ENCODE measurements at regions not wholly inside any gene's neighbourhood (a gene's known extent, or its start where the extent isn't known, plus 50 kb on each side); places are given as distances from the start of the nearest gene placed in this dataset.

- Histone ChIP-seq H3K4me1 (ENCODE audit: insufficient read depth) (peaks cover 28% of the 10 kb centered on the region), H3K4me2 (ENCODE audit: unreplicated experiment) (peak overlapping the region; percentile 56), H3K79me2 (ENCODE audit: insufficient read depth) (no peaks in the 10 kb centered on the region), H3K4me3 (no peak overlapping the region), H2AFZ (peak overlapping the region; percentile 45), H3K9me3 (ENCODE audit: low read depth) (no peaks in the 10 kb centered on the region), H3K9me2 (ENCODE audit: insufficient read depth) (no peaks in the 10 kb centered on the region), H3K27me3 (replicated peaks; ENCODE audit: insufficient read depth) (no peaks in the 10 kb centered on the region), H4K20me1 (ENCODE audit: insufficient read depth) (no peaks in the 10 kb centered on the region), H3K9ac (peak overlapping the region; percentile 77), H3K27ac (peak overlapping the region; percentile 99), H3K36me3 (ENCODE audit: low read depth) (no peaks in the 10 kb centered on the region), H3F3A (ENCODE audit: insufficient read depth) (peaks cover 27% of the 10 kb centered on the region)
- peak; percentile 35 for DNase-seq
- WGBS, 2 experiments (ENCODE audit: low coverage in 1 of 2, low lambda C conversion rate in 2 of 2, missing lambda C conversion rate in 2 of 2) = 17 to 31% methylated on average over 2 of the region's 2 CpGs
- TF ChIP-seq EZH2 (IDR thresholded peaks at IDR 0.05; ENCODE audit: insufficient read depth, poor library complexity, severe bottlenecking) (no peak), EZH2phosphoT487 (IDR thresholded peaks at IDR 0.05; ENCODE audit: insufficient read depth, low read depth) (no peak)
- in situ Hi-C loops (cut with MboI) = no loop called here
Measured at GRCh38 chr3:16114429-16114828, 60.1 kb upstream of the GALNT15 start.

GRCh38 chr3:16114930-16115329 is 59.5 kb upstream of the GALNT15 start:
- Histone ChIP-seq H3F3A (ENCODE audit: insufficient read depth) (peaks cover 27% of the 10 kb centered on the region), H3K4me2 (ENCODE audit: unreplicated experiment) (peak overlapping the region; percentile 56), H3K4me1 (ENCODE audit: insufficient read depth) (peaks cover 28% of the 10 kb centered on the region), H4K20me1 (ENCODE audit: insufficient read depth) (no peaks in the 10 kb centered on the region), H3K9me3 (ENCODE audit: low read depth) (no peaks in the 10 kb centered on the region), H3K27me3 (replicated peaks; ENCODE audit: insufficient read depth) (no peaks in the 10 kb centered on the region), H3K9me2 (ENCODE audit: insufficient read depth) (no peaks in the 10 kb centered on the region), H3K4me3 (no peak overlapping the region), H3K27ac (peak overlapping the region; percentile 99), H3K9ac (peak overlapping the region; percentile 77), H2AFZ (peak overlapping the region; percentile 45), H3K79me2 (ENCODE audit: insufficient read depth) (no peaks in the 10 kb centered on the region), H3K36me3 (ENCODE audit: low read depth) (no peaks in the 10 kb centered on the region)
- no peak for DNase-seq
- 62 to 64% methylated on average over 3 of the region's 3 CpGs for WGBS, 2 experiments (ENCODE audit: low coverage in 1 of 2, low lambda C conversion rate in 2 of 2, missing lambda C conversion rate in 2 of 2)
- TF ChIP-seq EZH2phosphoT487 (IDR thresholded peaks at IDR 0.05; ENCODE audit: insufficient read depth, low read depth) (no peak), EZH2 (IDR thresholded peaks at IDR 0.05; ENCODE audit: insufficient read depth, poor library complexity, severe bottlenecking) (no peak)
- in situ Hi-C loops (cut with MboI) = no loop called here

GRCh38 chr3:16118396-16118795 is 56.1 kb upstream of the GALNT15 start:
- 94% methylated on average over 9 of the region's 9 CpGs for WGBS, 2 experiments (ENCODE audit: low coverage in 1 of 2, low lambda C conversion rate in 2 of 2, missing lambda C conversion rate in 2 of 2)
- Histone ChIP-seq H4K20me1 (ENCODE audit: insufficient read depth) (no peaks in the 10 kb centered on the region), H3K27ac (no peak overlapping the region), H3F3A (ENCODE audit: insufficient read depth) (peaks cover 20% of the 10 kb centered on the region), H3K9ac (no peak overlapping the region), H3K4me3 (no peak overlapping the region), H3K4me2 (ENCODE audit: unreplicated experiment) (no peak overlapping the region), H3K4me1 (ENCODE audit: insufficient read depth) (peaks cover 23% of the 10 kb centered on the region), H3K79me2 (ENCODE audit: insufficient read depth) (no peaks in the 10 kb centered on the region), H3K9me3 (ENCODE audit: low read depth) (no peaks in the 10 kb centered on the region), H3K9me2 (ENCODE audit: insufficient read depth) (no peaks in the 10 kb centered on the region), H3K27me3 (replicated peaks; ENCODE audit: insufficient read depth) (no peaks in the 10 kb centered on the region), H2AFZ (no peak overlapping the region), H3K36me3 (ENCODE audit: low read depth) (no peaks in the 10 kb centered on the region)
- in situ Hi-C loops (cut with MboI) = no loop called here
- TF ChIP-seq EZH2 (IDR thresholded peaks at IDR 0.05; ENCODE audit: insufficient read depth, poor library complexity, severe bottlenecking) (no peak), EZH2phosphoT487 (IDR thresholded peaks at IDR 0.05; ENCODE audit: insufficient read depth, low read depth) (no peak)
- no peak for DNase-seq

- TF ChIP-seq EZH2phosphoT487 (IDR thresholded peaks at IDR 0.05; ENCODE audit: insufficient read depth, low read depth) (no peak), EZH2 (IDR thresholded peaks at IDR 0.05; ENCODE audit: insufficient read depth, poor library complexity, severe bottlenecking) (no peak)
- peaks cover 17% of the 10 kb centered on the region for H3F3A ChIP-seq (ENCODE audit: insufficient read depth)
- no peak overlapping the region for H2AFZ ChIP-seq
- no peaks in the 10 kb centered on the region for H3K36me3 ChIP-seq (ENCODE audit: low read depth)
- no peaks in the 10 kb centered on the region for H3K9me2 ChIP-seq (ENCODE audit: insufficient read depth)
- H3K79me2 ChIP-seq (ENCODE audit: insufficient read depth) = no peaks in the 10 kb centered on the region
- H4K20me1 ChIP-seq (ENCODE audit: insufficient read depth) = no peaks in the 10 kb centered on the region
- no peaks in the 10 kb centered on the region for H3K9me3 ChIP-seq (ENCODE audit: low read depth)
- H3K27ac ChIP-seq = no peak overlapping the region
- H3K4me3 ChIP-seq = no peak overlapping the region
- no peak overlapping the region for H3K9ac ChIP-seq
- no peaks in the 10 kb centered on the region for H3K27me3 ChIP-seq (replicated peaks; ENCODE audit: insufficient read depth)
- in situ Hi-C loops (cut with MboI) = no loop called here
- H3K4me1 ChIP-seq (ENCODE audit: insufficient read depth) = peaks cover 20% of the 10 kb centered on the region
- no peak for DNase-seq
- H3K4me2 ChIP-seq (ENCODE audit: unreplicated experiment) = no peak overlapping the region
Measured at GRCh38 chr3:16119887-16120286, 54.6 kb upstream of the GALNT15 start.

- Histone ChIP-seq H3K4me2 (ENCODE audit: unreplicated experiment) (no peak overlapping the region), H3K79me2 (ENCODE audit: insufficient read depth) (no peaks in the 10 kb centered on the region), H3K4me1 (ENCODE audit: insufficient read depth) (peaks cover 30% of the 10 kb centered on the region), H3F3A (ENCODE audit: insufficient read depth) (peaks cover 25% of the 10 kb centered on the region), H4K20me1 (ENCODE audit: insufficient read depth) (no peaks in the 10 kb centered on the region), H3K36me3 (ENCODE audit: low read depth) (no peaks in the 10 kb centered on the region), H3K4me3 (no peak overlapping the region), H3K9me3 (ENCODE audit: low read depth) (no peaks in the 10 kb centered on the region), H3K9ac (no peak overlapping the region), H3K9me2 (ENCODE audit: insufficient read depth) (no peaks in the 10 kb centered on the region), H3K27ac (no peak overlapping the region), H3K27me3 (replicated peaks; ENCODE audit: insufficient read depth) (no peaks in the 10 kb centered on the region), H2AFZ (no peak overlapping the region)
- TF ChIP-seq EZH2phosphoT487 (IDR thresholded peaks at IDR 0.05; ENCODE audit: insufficient read depth, low read depth) = no peak
- TF ChIP-seq EZH2 (IDR thresholded peaks at IDR 0.05; ENCODE audit: insufficient read depth, poor library complexity, severe bottlenecking) = no peak
- in situ Hi-C loops (cut with MboI) = no loop called here
- WGBS, 2 experiments (ENCODE audit: low coverage in 1 of 2, low lambda C conversion rate in 2 of 2, missing lambda C conversion rate in 2 of 2) = 35 to 50% methylated on average over 1 of the region's 1 CpG
- peak; percentile 29 for DNase-seq
Measured at GRCh38 chr3:16121391-16121790, 53.1 kb upstream of the GALNT15 start.

Data from GM23248 (cell line).